LHCN-M2 (cell line): ENCODE measurements at regions not wholly inside any gene's neighbourhood (a gene's known extent, or its start where the extent isn't known, plus 50 kb on each side); places are given as distances from the start of the nearest gene placed in this dataset.
"Not testable (repeated sequence)": the region's sequence is repeated elsewhere in the genome, so short reads cannot be mapped to it uniquely, and the experiment has no call there.

Source experiments
- DNase-seq: peaks from one replicate; pipeline ENCODE4 v3.0.0-alpha.2; 2012; ENCODE audit warnings: low read depth

DNA sequence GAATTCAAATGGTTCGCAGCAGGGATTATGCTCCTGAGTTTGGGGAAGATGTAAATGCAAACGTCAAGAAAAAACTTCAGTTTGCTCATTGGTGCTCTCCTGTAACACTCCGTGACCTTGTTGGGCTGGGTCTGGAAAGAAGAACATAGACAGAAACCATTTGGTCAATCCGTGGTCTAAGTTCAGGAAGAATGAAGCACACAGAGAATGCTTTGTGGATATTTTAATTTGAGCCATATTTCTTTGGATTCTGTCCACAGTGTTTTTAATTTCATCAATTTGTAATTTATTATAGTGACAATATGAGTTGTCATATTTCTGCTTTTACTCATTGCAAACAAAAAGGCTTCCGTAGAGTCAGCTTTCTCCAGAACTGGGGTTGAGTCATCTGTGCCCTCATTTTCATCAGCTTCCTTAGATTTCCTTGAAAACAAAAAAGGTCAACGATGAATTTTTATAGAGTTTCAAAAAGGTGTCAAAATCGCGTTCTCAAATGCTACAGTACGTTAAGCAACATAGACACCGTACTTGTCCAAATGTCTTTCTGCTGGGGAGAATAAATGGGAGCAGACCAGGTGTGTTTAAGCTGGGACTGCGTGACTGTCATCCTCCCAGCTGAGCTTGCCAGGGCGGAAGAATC lies 606.4 kb downstream of the RNF144A start:
- no peak for DNase-seq

- DNase-seq: no peak
Observed at GRCh38 chr2:7524195-7524594, 607.0 kb downstream of the RNF144A start.

DNA sequence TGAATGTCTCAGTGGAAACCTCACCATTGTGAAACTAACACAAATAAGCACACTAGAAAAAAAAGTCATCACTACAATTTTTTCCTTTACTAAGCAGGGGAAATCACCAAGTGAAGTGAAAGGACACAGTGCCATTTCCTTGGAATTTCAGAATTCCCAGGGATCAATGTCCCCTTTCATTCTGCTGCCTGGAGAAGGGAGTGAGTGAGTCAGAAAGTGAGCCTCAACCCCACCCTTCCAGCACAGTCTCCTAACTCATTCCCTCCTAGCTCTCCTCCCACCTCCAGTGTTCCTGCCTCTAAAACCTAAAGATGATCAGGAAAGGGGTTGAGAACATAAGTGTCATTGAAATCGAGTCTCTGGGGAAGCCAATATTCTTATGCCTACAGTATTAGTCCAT lies 608.5 kb downstream of the RNF144A start:
- no peak for DNase-seq

- no peak for DNase-seq
Observed at GRCh38 chr2:7527165-7527722, 610.0 kb downstream of the RNF144A start.

DNA sequence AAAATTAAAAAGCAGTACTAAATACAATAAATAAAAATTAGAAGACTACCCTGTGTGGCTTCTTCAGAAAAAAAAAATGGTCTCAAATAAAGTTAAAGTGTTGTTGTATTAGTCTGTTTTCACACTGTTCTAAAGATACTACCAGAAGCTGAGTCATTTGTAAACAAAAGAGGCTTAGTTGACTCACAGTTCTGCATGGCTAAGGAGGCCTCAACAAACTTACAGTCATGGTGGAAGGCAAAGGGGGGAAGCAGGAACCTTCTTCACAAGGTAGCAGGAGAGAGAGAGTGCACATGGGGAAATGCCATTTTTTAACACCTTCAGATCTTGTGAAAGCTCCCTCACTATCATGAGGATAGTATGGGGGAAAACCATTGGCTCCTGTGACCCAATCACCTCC lies 612.8 kb downstream of the RNF144A start:
- DNase-seq: no peak

GRCh38 chr2:7539077-7539476 lies 621.9 kb downstream of the RNF144A start:
- no peak for DNase-seq

DNA sequence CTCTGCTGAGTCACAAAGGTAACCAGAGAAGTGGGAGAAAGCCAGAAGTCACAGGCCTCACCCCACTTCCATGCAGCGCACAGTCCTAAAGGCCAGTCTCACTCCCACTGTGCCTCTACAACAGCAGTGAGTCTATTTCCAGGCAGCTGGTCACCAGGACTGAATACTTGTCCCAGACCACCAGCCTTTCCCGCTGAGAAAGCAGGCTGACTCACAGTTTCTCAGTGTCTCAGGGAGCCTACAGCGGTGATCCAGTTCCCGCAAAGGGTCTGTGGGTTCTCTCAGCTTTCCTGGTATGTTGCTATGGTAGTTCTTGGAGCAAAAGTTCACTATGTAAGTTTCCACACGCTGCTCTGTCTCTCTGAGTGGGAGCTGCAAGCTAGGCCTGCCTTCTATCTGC lies 622.5 kb downstream of the RNF144A start:
- DNase-seq: no peak

- DNase-seq: no peak
Observed at GRCh38 chr2:7552825-7553570, 635.8 kb downstream of the RNF144A start.

DNA sequence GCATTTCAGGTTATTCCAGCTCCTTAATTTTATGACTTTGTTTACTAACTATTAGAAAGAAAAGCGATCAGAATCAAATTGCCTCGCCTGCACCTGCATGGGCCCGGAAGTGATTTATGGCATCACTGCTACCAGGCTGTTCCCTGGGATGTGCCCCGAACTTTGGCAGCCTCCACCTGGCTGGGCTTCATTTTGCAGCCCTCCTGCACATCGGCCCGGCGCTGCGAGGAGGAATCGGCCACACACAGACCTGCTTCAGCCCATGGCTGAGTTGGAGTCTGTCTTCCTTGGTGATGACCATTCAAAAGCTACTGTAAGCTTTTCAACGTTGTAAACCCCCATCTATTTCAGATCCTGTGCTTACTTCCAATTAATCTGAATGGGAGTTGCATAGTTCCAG lies 638.0 kb downstream of the RNF144A start:
- no peak for DNase-seq

- no peak for DNase-seq
Observed at GRCh38 chr2:7557376-7557775, 640.2 kb downstream of the RNF144A start.

DNA sequence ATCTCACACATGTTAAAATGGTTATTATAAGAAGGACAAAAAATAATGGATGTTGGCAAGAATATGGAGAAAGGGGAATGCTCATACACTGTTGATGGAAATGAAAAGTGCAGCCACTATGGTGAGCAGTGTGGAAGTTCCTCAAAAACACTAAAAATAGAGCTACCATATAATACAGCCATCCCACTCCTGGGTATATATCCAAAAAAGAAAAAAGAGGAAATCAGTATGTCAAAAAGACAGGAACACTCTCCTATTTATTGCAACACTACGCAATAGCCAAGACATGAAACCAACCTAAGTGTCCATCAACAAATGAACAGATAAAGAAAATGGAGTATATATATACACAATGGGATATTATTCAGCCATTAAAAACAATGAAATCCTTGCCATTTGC lies 642.6 kb downstream of the RNF144A start:
- DNase-seq: no peak

DNA sequence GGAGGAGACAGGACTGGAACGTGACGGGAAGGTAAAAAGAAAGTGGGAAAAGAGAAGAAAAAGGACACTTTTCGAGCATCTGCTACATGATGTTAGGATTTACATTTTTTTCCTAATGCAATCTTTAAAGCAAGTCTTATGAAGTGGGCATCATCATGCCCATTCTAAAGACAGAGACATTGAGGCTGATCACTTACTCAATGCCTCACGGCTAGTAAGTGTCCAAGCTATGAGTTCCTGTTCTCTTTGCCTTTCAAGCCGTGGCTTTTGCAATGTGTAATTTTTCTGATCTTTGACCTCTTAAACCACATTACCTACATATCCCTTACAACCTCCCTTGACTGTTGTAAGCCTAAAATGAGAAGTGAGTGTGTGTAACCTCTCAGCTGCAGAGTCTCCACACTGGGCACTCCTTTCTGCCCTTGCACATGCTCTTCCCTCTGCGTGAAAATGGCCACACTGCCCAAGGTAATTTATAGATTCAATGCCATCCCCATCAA lies 649.2 kb downstream of the RNF144A start:
- no peak for DNase-seq

- DNase-seq: not testable (repeated sequence)
Observed at GRCh38 chr2:7567116-7567515, 649.9 kb downstream of the RNF144A start.

DNA sequence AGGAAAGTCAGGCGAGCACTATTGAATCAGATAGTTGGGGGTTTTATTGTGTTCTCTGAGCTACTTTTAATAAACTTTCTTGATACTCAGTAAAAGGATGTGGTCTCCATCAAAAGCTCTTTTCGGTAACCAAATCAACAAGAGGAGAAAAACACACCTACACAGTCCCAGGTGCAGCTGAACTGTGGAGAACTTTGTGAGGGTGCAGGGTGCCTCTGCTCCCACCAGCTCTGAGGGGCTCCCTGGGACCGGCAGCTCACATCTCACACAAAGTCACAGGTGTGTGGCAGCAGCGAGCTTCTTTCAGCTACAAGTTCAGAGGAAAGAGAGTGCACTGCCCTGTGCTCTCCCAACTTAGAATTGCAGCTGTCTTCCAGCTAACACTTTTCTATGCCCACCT lies 650.4 kb downstream of the RNF144A start:
- no peak for DNase-seq

- no peak for DNase-seq
Observed at GRCh38 chr2:7570247-7570646, 653.0 kb downstream of the RNF144A start.

GRCh38 chr2:7571701-7572100 lies 654.5 kb downstream of the RNF144A start:
- DNase-seq: no peak

DNA sequence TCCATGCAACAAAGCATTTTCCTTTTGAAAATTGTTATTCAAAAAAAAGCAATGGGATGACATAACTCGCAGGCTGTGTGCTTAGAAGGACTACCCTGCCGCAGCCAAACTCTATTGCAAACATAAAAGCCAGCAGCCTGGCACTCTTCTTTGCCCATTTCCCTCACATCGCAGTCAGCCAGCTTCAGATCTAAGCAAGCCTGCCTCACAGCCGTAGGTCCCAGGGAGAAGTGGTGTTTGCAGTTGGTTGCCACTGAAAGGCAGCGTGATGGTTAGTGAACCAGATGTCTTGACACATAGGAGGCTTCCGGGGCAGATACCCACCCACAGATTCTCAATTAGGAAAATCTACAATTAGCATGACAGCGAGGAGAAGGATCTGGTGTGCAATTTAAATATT lies 655.2 kb downstream of the RNF144A start:
- no peak for DNase-seq

DNA sequence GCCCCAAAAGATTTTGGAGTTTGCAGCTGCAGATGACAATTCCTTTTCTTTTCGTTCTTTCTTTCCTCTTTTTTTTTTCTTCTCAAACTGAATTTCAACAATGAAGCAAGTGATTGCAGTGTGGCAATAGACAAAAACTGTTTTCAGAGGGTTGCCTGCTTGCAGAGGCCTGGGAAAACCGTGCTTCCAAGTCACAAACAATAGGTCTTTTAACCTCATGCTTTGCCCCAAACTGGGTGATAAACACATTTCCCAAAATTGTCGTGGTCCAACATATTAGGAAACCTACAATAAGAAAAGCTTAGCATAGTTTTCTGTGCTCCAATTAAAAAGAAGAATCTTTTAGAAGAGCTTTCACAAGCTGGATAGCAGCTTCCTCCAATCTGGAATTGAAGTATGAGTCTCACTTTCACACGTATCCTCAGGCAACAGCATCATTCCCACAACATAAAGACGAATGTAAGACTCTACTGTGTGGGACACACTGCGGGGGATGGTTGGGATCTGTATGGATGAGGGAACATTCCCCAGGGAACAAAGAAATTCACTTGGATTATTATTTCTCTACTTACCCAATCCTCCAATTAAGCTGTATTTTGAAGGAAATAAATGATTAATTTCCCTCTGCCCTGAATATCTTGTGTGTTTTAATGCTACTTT lies 656.1 kb downstream of the RNF144A start:
- DNase-seq: no peak

DNA sequence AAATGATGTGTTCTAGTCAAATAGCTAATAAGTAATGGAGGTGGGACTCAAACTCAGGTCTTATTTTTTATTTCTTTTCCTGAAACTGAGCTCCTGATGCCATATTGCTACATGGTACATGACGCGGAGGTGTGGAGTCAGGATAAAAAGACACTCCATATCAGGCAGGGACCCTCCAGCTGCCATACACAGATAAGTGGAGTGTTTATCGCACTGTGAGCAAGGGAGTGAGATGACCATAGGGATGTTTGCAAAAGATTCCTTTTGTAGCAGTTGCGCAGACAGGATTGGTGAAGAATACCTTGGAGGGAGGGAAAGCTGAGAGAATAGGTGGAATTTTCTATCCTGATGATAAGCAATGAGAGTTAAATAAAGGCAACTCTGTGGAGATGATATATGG lies 657.2 kb downstream of the RNF144A start:
- no peak for DNase-seq

- DNase-seq: no peak
Observed at GRCh38 chr2:7577769-7578168, 660.6 kb downstream of the RNF144A start.

DNA sequence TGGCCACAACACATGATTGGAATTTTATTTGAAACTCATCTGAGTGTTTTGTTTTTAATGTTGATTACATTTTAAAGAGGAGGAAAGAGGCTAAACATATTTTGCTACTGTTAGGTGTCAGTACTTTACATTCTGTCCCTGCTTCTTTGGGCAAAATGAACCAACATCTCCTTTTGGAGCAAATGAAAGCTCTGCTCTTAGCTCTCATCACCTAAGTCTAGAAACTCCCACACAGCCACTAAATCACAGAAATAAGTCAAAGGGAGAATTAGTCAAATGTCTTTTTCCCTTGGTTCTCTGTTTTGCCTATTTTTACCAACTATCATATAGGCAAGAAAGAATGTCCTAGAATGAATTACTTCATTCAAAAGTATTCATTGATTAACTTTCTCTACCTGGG lies 666.8 kb downstream of the RNF144A start:
- DNase-seq: no peak

GRCh38 chr2:7586898-7587297 lies 669.7 kb downstream of the RNF144A start:
- DNase-seq: no peak
